ENCODE measurements at regions not wholly inside any gene's neighbourhood (a gene's known extent, or its start where the extent isn't known, plus 50 kb on each side); places are given as distances from the start of the nearest gene placed in this dataset.

GRCh38 chr10:44849936-44850335 lies 61.2 kb upstream of the TMEM72 start:
- no peak overlapping the region for H3K27ac ChIP-seq (ENCODE audit: low read depth, low read length)
- H3K4me2 ChIP-seq (ENCODE audit: low read length): no peak overlapping the region
- no peaks in the 10 kb centered on the region for H3K79me2 ChIP-seq (ENCODE audit: control insufficient read depth, low read length)
- H3K9me2 ChIP-seq (replicated peaks; ENCODE audit: control insufficient read depth, low read length): no peaks in the 10 kb centered on the region
- no peak for TF ChIP-seq EZH2phosphoT487 (IDR thresholded peaks at IDR 0.05; ENCODE audit: borderline replicate concordance, low read length)
- no peak for TF ChIP-seq CTCF (IDR thresholded peaks at IDR 0.05; ENCODE audit: low read depth, low read length, poor library complexity, severe bottlenecking)
- no peaks in the 10 kb centered on the region for H3K4me1 ChIP-seq (ENCODE audit: control insufficient read depth, low read length)
- H3F3A ChIP-seq (ENCODE audit: control insufficient read depth, insufficient read depth): no peaks in the 10 kb centered on the region
- no peaks in the 10 kb centered on the region for H3K9me3 ChIP-seq (ENCODE audit: control insufficient read depth, insufficient read depth, low read length)
- H3K27me3 ChIP-seq (ENCODE audit: control insufficient read depth, low read length): no peaks in the 10 kb centered on the region
- H4K20me1 ChIP-seq (ENCODE audit: control insufficient read depth, insufficient read depth, low read depth, low read length): no peaks in the 10 kb centered on the region
- no peak overlapping the region for H3K4me3 ChIP-seq (ENCODE audit: low read length)
- H3K36me3 ChIP-seq (ENCODE audit: control insufficient read depth, low read length): no peaks in the 10 kb centered on the region

- Histone ChIP-seq H3K79me2 (ENCODE audit: control insufficient read depth, low read length) (no peaks in the 10 kb centered on the region), H3K9me2 (replicated peaks; ENCODE audit: control insufficient read depth, low read length) (no peaks in the 10 kb centered on the region), H3F3A (ENCODE audit: control insufficient read depth, insufficient read depth) (no peaks in the 10 kb centered on the region), H3K27ac (ENCODE audit: low read depth, low read length) (no peak overlapping the region), H4K20me1 (ENCODE audit: control insufficient read depth, insufficient read depth, low read depth, low read length) (no peaks in the 10 kb centered on the region), H3K36me3 (ENCODE audit: control insufficient read depth, low read length) (no peaks in the 10 kb centered on the region), H3K4me1 (ENCODE audit: control insufficient read depth, low read length) (no peaks in the 10 kb centered on the region), H3K4me2 (ENCODE audit: low read length) (no peak overlapping the region), H3K4me3 (ENCODE audit: low read length) (no peak overlapping the region), H3K27me3 (ENCODE audit: control insufficient read depth, low read length) (no peaks in the 10 kb centered on the region), H3K9me3 (ENCODE audit: control insufficient read depth, insufficient read depth, low read length) (no peaks in the 10 kb centered on the region)
- TF ChIP-seq EZH2phosphoT487 (IDR thresholded peaks at IDR 0.05; ENCODE audit: borderline replicate concordance, low read length) (no peak), CTCF (IDR thresholded peaks at IDR 0.05; ENCODE audit: low read depth, low read length, poor library complexity, severe bottlenecking) (no peak)
Observed at GRCh38 chr10:44850356-44850934, 60.7 kb upstream of the TMEM72 start.

- Histone ChIP-seq H3K4me2 (ENCODE audit: low read length) (no peak overlapping the region), H3K27me3 (ENCODE audit: control insufficient read depth, low read length) (no peaks in the 10 kb centered on the region), H3K27ac (ENCODE audit: low read depth, low read length) (no peak overlapping the region), H3K36me3 (ENCODE audit: control insufficient read depth, low read length) (no peaks in the 10 kb centered on the region), H3K9me2 (replicated peaks; ENCODE audit: control insufficient read depth, low read length) (no peaks in the 10 kb centered on the region), H3K4me3 (ENCODE audit: low read length) (no peak overlapping the region), H4K20me1 (ENCODE audit: control insufficient read depth, insufficient read depth, low read depth, low read length) (no peaks in the 10 kb centered on the region), H3K79me2 (ENCODE audit: control insufficient read depth, low read length) (no peaks in the 10 kb centered on the region), H3K4me1 (ENCODE audit: control insufficient read depth, low read length) (no peaks in the 10 kb centered on the region), H3F3A (ENCODE audit: control insufficient read depth, insufficient read depth) (no peaks in the 10 kb centered on the region), H3K9me3 (ENCODE audit: control insufficient read depth, insufficient read depth, low read length) (no peaks in the 10 kb centered on the region)
- TF ChIP-seq EZH2phosphoT487 (IDR thresholded peaks at IDR 0.05; ENCODE audit: borderline replicate concordance, low read length): no peak
- TF ChIP-seq CTCF (IDR thresholded peaks at IDR 0.05; ENCODE audit: low read depth, low read length, poor library complexity, severe bottlenecking): no peak
Observed at GRCh38 chr10:44851413-44851812, 59.7 kb upstream of the TMEM72 start.

Data from DOHH2 (cell line).